RWPE2 (cell line): ENCODE measurements at regions not wholly inside any gene's neighbourhood (a gene's known extent, or its start where the extent isn't known, plus 50 kb on each side); places are given as distances from the start of the nearest gene placed in this dataset.
"Not testable (repeated sequence)": the region's sequence is repeated elsewhere in the genome, so short reads cannot be mapped to it uniquely, and the experiment has no call there.

Experiments used
- ATAC-seq: fragments of 200-7000 bp; cut with Tn5 transposase; 3 replicates; pipeline ENCODE4 v1.9.1; 2021; ENCODE audit warnings: low read depth
- DNase-seq: peaks from one replicate; pipeline ENCODE4 v3.0.0-alpha.2; 2020; ENCODE audit warnings: low spot score
- H3K27ac ChIP-seq: fragments of 450-650 bp; 2 replicates; pipeline ENCODE4 v1.5.1; 2017; ENCODE audit warnings: mild to moderate bottlenecking; ENCODE audit not compliant: poor library complexity, severe bottlenecking
- H3K27me3 ChIP-seq: fragments of 250-450 bp; sonication (Bioruptor Pico); 2 replicates; pipeline ENCODE4 v1.5.1; 2021; ENCODE audit warnings: mild to moderate bottlenecking, moderate library complexity; ENCODE audit not compliant: insufficient read depth, poor library complexity, severe bottlenecking
- H3K36me3 ChIP-seq: fragments of 250-450 bp; sonication (Bioruptor Pico); 2 replicates; pipeline ENCODE4 v1.5.1; 2020; ENCODE audit warnings: low read depth, mild to moderate bottlenecking, moderate library complexity
- H3K4me1 ChIP-seq: fragments of 250-450 bp; sonication (Bioruptor Pico); 2 replicates; pipeline ENCODE4 v1.5.1; 2021; ENCODE audit warnings: mild to moderate bottlenecking, moderate library complexity; ENCODE audit not compliant: insufficient read depth, poor library complexity, severe bottlenecking
- H3K4me3 ChIP-seq: fragments of 250-450 bp; sonication (Bioruptor Pico); 2 replicates; pipeline ENCODE4 v1.5.1; 2021; ENCODE audit warnings: mild to moderate bottlenecking, moderate library complexity; ENCODE audit not compliant: severe bottlenecking
- H3K9me3 ChIP-seq: fragments of 250-450 bp; sonication (Bioruptor Pico); 2 replicates; pipeline ENCODE4 v1.5.1; 2021; ENCODE audit warnings: mild to moderate bottlenecking, moderate library complexity; ENCODE audit not compliant: severe bottlenecking
- TF ChIP-seq, protein P1 (sequence below): fragments of 450-650 bp; IDR thresholded peaks from one replicate; pipeline ENCODE4 v1.5.1; 2017; ENCODE audit warnings: mild to moderate bottlenecking, moderate library complexity; ENCODE audit not compliant: poor library complexity, severe bottlenecking

DNA sequence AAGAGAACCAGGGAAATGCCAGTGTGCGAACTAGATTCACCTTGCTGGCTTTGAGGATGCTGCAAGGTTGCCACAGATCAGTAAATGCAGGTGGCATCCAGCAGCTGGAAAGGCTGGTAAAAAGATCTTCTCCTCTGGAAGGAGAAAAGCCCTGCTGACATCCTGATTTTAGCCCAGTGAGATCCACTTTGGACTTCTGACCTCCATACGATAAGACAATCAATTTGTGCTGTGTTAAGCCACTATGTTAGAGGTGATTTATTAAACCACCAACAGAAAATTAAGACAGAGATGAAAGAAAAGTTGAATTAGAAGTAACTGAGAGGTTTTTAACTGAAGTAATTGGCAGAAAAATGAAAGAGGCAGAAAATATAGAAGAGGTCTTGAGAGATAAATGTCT is 283.8 kb upstream of the CDH12 start:
- Histone ChIP-seq H3K4me3 (no peak overlapping the region), H3K27me3 (no peaks in the 10 kb centered on the region), H3K4me1 (no peaks in the 10 kb centered on the region), H3K9me3 (no peaks in the 10 kb centered on the region), H3K36me3 (no peaks in the 10 kb centered on the region), H3K27ac (no peak overlapping the region)
- no peak for ATAC-seq
- no peak for DNase-seq
- TF ChIP-seq, protein P1, sequence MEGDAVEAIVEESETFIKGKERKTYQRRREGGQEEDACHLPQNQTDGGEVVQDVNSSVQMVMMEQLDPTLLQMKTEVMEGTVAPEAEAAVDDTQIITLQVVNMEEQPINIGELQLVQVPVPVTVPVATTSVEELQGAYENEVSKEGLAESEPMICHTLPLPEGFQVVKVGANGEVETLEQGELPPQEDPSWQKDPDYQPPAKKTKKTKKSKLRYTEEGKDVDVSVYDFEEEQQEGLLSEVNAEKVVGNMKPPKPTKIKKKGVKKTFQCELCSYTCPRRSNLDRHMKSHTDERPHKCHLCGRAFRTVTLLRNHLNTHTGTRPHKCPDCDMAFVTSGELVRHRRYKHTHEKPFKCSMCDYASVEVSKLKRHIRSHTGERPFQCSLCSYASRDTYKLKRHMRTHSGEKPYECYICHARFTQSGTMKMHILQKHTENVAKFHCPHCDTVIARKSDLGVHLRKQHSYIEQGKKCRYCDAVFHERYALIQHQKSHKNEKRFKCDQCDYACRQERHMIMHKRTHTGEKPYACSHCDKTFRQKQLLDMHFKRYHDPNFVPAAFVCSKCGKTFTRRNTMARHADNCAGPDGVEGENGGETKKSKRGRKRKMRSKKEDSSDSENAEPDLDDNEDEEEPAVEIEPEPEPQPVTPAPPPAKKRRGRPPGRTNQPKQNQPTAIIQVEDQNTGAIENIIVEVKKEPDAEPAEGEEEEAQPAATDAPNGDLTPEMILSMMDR: no peak

DNA sequence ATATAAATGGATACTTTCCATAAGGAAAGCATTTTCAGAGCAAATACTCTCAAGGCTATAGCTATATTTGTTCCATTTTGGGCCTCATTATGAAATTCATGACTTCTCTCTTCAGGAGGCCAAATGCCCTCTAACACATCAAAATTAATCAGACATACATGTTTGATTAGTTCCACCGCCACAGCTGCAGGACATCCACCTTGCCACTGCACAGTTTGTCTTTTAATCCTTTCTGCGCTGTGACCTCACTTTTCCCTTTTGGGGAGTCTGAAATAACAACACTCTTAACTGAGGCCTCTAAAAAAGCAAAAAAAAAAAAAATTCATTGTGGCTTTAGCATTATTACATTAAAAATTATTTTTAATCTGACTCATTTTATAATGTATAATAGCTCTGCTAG is 279.1 kb upstream of the CDH12 start:
- H3K27me3 ChIP-seq: no peaks in the 10 kb centered on the region
- ATAC-seq (no peak), DNase-seq (no peak)
- no peak overlapping the region for H3K27ac ChIP-seq
- H3K36me3 ChIP-seq: no peaks in the 10 kb centered on the region
- H3K4me3 ChIP-seq: no peak overlapping the region
- TF ChIP-seq, protein P1: no peak
- H3K9me3 ChIP-seq: peaks cover 5% of the 10 kb centered on the region
- H3K4me1 ChIP-seq: no peaks in the 10 kb centered on the region

DNA sequence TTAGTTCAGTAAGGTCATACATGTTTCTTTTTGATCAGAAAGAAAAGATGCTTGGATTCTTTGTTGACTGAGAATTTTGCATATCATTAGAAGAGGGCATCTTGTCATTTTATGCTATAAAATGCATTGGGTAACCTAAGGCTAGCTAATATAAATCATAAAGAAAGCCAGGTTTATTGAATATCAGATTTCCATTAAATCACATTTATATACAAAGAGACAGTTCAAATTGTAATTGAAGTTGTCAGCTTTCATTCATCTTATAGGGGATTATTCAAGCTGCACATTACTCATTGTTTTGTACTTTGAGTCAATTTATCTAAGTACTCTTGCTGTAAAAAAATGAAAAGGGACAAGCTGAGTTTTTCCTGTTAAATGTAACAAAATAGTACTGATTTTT is 259.1 kb upstream of the CDH12 start:
- Histone ChIP-seq H3K27ac (no peak overlapping the region), H3K36me3 (no peaks in the 10 kb centered on the region), H3K9me3 (no peaks in the 10 kb centered on the region), H3K27me3 (peaks cover 9% of the 10 kb centered on the region), H3K4me3 (no peak overlapping the region), H3K4me1 (no peaks in the 10 kb centered on the region)
- TF ChIP-seq, protein P1: no peak
- DNase-seq (no peak), ATAC-seq (no peak)

DNA sequence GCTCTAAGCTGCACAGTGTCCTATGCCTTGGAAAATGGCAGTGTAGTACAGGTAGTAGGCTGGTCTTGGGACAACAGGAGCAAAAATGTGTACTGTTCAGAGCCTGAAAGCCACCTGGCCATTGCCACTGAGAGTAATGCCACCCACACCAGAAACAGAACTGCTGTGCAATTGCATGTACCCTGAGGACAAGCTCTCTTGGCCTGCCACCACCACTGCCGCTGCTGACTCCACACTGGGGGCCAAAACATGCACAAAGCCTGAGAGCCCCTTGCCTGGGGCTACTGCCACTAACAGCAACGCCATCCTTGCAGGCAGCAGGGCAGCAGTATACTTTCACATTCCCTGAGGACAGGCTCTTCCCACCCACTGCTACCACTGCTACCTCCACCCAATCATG is 251.9 kb upstream of the CDH12 start:
- Histone ChIP-seq H3K4me3 (no peak overlapping the region), H3K27me3 (peaks cover 6% of the 10 kb centered on the region), H3K9me3 (no peaks in the 10 kb centered on the region), H3K27ac (no peak overlapping the region), H3K4me1 (no peaks in the 10 kb centered on the region), H3K36me3 (no peaks in the 10 kb centered on the region)
- TF ChIP-seq, protein P1: no peak
- ATAC-seq (no peak), DNase-seq (no peak)

DNA sequence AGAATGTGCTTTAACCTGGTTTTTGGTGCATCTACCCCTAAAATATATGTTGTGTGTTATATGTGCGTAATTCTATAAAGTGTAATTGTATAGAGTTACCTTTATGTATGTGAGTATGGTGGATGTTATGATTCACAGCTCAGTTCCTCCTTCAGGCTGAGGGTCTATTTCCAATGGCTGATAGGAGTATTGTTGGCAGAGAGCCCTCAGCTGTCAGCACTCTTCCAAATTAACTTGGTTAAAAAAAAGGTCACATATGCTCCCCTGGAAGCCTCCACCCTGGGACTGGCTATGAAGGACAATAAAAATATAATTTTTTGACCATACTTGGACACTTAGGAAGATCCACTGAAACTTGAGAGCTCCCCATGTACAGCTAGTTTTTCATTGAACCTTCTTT is 250.4 kb upstream of the CDH12 start:
- no peak for ATAC-seq
- Histone ChIP-seq H3K27me3 (peaks cover 6% of the 10 kb centered on the region), H3K27ac (no peak overlapping the region), H3K4me3 (no peak overlapping the region), H3K9me3 (no peaks in the 10 kb centered on the region), H3K4me1 (no peaks in the 10 kb centered on the region), H3K36me3 (no peaks in the 10 kb centered on the region)
- TF ChIP-seq, protein P1: no peak
- no peak for DNase-seq

DNA sequence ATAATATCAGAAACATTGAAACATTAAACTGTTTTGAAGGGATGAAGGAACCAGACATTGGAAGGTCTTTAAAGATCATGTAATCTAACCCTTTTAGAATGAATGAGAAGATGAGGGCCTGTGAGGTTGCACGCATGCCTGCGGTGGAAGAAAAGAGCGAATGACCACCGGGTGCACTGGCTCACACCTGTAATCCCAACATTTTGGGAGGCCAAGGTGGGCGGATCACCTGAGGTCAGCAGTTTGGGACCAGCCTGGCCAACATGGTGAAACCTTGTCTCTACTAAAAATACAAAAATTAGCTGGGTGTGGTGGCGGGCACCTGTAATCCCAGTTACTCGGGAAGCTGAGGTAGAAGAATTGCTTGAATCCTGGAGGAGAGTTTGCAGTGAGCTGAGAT is 242.3 kb upstream of the CDH12 start:
- not testable (repeated sequence) for H3K4me1 ChIP-seq

More for the DNA sequence above, 242.3 kb upstream of the CDH12 start:
- ATAC-seq, H3K4me3 ChIP-seq, H3K9me3 ChIP-seq, H3K27ac ChIP-seq, H3K36me3 ChIP-seq, H3K27me3 ChIP-seq, DNase-seq: not testable (repeated sequence)
